ACHN (cell line): ENCODE measurements at regions not wholly inside any gene's neighbourhood (a gene's known extent, or its start where the extent isn't known, plus 50 kb on each side); places are given as distances from the start of the nearest gene placed in this dataset.

Experiments used
- DNase-seq: peaks from one replicate; pipeline ENCODE4 v3.0.0-alpha.2; 2015
- in situ Hi-C: cut with HindIII; loops from 2 replicates; pipeline ENCODE4 v1.10.0; 2017; ENCODE audit warnings: low sequenced_read_pairs, low pct_ligation_motif_present, low pct_unique_long_range_greater_than_20kb

DNA sequence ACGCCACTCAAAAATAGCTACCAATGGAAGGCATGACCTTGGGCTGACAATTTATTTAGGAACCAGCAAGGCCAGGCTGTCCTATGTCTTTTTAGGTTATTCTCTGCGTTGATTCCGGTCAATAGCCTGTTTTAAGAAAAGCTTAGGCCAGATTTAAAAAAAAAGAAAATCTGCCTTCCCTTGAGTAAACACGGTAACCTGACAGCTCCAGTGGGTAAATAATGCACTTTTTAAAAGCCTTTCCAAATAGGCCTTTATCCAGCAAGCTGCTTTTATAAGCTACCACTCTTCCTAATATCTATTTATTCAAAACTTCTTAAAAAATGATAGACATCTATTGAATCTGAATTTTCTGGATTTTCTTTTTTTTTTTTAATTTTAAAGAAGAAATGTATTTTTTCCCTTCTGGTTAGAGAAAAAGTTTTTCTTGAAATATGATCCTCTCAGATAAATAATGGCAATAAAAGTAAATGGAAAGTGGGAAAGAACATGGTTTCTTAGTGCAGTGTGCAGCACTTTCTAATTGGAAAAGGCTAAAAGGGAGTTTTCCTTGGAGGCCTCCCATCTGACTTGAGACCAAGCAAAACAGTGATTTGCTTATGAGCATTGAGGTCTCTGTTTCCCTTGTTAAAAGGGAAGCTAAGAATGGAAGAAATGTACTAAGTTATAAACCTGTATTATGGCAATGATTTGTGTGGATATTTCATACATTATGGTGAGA is 281.0 kb upstream of the RUNX1 start:
- DNase-seq, result no peak
- in situ Hi-C loops, result no loop called here

DNA sequence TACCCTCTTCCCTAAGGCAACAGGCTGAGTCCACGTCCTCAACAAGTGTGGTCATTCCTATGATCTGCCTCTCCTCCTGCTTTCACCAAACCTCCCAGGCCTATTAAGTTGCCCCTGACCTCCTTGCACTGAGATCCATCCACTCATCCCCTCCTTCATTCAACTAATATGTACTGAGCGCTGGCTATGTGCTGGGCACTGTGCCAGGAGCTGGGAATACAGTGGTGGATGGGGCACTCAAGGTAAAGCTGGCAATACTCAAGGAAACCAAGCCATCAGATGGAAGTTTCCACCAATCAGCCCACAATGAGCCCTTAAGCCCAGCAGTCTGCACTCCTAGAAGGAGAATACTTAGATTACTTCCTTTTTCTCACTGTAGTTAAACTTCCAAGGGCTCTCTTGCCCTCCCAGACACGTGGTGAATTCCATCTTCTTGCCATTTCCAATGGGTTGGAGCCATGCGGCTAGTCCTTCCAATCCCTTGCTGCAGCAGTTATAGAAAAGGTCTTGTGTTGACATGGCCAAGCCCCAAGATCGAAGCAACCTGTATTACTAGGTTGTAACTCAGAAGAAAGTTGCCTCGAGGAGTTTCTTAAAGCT is 279.9 kb upstream of the RUNX1 start:
- in situ Hi-C loops, result no loop called here
- no peak for DNase-seq

DNA sequence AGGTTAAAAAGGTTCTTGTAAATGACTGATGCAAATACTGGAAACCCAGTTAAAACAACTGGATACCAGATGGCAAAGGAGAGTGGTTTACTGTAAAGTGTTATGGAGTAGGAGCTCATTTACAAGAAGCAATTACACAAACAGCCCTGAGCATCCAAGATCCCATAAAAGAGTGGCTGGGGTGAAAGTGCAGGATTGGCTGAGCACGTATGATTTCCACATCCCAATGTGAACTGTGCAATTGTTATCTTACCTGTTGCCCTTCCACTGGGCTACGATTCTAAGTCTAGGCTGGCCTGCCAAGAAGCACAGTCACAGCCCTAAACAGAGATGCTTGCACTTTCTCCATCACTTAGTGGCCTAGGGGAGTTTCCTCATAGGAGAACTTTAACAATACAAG is 277.6 kb upstream of the RUNX1 start:
- in situ Hi-C loops, result no loop called here
- no peak for DNase-seq

DNA sequence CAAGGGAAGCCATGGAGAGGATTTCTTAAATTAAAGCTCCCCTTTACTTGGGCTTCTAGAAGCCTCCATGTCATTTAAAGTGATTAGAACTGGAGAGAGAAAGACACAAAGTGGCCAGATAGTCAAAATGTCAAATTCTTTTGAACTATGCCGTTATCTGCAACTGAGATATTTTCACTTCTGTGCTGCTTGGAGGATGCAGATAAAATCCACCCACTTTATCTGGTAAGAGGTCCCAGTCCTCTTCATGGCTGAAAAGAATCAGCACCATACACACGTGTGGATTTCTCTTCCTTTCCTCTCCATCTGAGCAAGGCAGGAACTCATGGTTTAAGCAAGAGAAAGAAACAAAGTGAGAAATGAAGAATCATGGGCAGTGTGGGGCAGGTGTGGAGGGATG is 276.9 kb upstream of the RUNX1 start:
- no peak for DNase-seq
- in situ Hi-C loops, result no loop called here

DNA sequence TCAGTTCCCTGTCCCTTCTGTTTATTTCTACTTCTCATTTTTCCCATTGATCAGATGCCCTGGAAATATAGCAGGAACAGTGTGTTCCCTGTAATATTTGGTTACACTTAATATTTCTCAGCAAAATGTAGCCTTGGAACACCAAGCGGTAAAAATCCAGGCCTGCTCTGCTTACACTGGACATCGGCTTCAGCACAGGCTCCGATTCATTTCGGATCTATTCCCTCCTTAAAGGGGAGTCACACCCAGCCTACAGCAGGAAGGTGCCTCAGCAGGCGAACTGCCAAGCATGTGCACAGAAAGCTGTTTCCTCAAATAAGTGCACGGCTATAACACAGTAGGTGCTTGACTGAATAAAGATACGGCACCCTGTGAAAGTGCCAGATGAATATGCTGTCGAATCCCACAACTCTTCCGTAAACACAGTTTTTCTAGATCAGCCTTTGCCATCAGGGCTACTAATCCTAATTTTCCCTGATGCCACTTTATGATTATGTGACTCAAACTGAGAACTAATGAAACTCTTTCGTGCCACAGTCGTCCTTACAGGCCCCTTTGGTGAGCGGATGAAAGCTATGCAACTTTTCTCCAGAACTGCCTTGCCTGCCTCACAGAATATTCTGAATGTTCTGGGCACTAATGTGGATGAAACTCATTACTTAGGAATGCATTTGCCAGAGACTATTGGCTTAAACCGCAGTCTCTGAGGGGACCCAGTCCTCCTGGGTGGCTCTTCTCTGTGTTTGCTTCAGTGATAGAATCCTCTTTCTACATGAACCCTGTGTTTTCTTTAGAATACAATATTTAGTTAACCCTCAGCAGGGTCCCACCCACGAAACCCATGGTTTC is 275.5 kb upstream of the RUNX1 start:
- in situ Hi-C loops, result no loop called here
- DNase-seq, result peak; percentile 53

DNA sequence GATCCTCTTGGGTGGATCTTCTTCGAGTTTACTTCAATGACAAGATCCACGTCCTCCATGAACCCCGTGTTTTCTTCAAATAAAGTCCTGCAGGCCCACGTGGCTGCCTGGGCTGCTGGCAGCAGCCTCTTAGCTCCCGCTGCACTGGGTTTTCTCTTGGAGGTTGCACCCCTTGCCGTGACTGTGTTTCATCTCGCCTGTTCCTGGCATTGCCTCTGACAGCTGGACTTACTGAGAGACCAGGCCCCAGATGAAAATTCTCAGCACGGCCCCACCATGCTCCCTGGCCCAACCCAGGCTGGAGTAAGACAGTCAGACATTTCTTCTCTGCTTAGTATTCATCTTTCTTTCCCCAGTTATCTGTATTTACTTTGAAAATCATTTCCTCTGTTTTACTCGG is 274.8 kb upstream of the RUNX1 start:
- in situ Hi-C loops, result no loop called here
- no peak for DNase-seq

DNA sequence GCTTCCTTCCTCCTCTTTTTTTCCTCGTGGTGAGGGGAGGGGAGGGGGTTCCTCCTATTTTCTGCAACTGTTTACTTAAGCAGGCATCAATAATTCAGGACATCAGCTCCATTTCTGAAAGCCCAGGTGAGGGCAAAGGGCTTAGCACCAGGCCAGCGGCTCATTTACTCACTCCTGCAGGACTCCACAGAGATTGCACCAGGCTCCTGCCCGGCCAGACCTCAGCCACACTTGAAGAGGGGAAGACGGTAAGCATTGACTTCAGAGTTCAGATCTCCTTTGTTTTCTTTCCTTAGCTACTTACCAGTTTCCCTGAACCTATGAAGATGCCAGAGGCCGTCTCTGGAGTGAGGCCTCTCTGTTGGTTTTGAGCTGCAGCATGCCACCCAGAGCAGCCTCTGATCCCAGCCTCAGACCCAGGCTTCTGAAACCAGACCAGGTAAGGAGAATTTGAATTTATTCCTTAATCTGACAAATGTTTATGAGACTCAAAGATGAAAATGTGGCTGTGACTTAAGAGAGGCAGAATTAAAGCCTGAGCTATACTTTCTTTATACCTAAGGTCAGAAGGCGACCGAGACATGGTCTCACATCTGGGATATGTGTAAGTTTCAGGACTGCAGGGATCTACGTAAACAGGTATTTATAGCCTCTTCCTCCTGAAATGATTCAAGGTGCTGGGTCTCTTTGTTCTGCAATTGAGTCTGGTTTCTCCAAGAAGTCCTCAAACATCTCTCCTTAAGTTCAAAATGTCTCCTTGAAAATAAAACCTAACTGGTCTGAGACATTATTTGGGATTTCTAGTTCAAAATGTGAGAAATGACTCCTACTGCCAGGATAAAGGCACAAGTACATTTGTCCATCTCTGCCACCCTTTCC is 272.5 kb upstream of the RUNX1 start:
- DNase-seq, result no peak
- in situ Hi-C loops, result no loop called here

DNA sequence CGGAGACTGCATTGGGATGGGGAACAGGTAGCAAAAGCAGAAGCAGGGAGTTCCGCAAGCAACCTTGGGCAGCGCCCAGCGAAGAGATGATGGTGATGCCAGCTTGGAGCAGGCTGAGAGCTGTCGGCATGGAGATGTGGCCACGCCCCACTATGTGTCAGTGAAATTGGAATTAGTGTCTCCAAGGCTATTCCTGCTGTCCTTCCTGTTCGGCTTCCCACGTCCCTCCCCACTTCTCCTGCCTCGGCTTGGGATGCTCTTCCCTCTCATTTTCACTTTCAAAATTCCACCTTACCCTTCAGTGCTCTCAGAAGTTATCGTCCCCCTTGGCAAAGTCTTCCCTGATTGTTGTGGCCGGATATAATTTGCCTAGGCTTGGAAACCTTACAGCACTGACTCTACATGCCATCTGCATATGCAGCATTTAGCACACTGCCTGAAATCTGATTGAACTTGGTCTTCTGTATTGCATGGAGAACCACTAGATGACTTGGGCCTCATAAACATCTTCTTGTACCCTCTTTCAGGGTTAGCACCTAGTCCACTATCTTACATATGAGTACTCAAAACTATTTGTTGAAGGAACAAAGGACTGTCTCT is 270.7 kb upstream of the RUNX1 start:
- in situ Hi-C loops, result no loop called here
- DNase-seq, result no peak

DNA sequence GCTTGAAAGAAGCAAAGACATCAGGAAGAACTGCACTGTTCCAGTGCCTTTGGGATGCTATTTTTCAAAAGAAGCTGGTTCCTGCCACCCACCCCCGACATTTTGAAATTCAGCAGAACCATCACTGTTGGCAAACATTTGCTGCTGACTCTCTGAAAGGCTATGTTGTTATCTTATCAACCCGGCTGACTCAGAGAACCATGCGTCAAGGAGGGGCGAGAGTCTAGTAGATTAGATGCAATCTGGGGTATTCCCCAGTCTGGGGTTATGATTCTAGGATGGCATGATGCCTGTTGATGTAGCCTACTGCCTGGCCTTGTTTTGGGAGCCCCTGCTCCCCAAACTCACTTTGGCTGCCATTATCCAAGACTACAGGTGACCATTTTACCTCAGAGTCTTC is 267.8 kb upstream of the RUNX1 start:
- in situ Hi-C loops, result no loop called here
- no peak for DNase-seq

DNA sequence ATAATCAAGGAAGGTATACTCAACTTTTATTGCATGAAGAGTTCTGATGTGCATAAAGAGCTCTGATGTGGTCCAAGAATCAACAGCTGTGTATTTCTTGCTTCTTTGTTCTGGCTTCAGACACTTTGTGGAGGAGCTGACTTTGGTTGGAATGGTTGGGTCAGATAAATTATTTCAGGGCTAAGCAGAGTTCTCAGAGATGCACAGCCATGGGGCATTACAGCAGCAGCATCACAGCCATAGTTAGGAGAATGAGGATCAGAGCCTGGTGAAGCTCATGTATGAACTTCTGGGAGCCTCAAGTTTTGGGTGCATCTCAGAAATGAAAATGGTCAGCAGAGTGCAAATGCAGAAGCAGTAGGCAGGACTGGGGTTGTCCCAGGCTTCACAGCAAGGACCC is 267.4 kb upstream of the RUNX1 start:
- DNase-seq, result no peak
- in situ Hi-C loops, result no loop called here

DNA sequence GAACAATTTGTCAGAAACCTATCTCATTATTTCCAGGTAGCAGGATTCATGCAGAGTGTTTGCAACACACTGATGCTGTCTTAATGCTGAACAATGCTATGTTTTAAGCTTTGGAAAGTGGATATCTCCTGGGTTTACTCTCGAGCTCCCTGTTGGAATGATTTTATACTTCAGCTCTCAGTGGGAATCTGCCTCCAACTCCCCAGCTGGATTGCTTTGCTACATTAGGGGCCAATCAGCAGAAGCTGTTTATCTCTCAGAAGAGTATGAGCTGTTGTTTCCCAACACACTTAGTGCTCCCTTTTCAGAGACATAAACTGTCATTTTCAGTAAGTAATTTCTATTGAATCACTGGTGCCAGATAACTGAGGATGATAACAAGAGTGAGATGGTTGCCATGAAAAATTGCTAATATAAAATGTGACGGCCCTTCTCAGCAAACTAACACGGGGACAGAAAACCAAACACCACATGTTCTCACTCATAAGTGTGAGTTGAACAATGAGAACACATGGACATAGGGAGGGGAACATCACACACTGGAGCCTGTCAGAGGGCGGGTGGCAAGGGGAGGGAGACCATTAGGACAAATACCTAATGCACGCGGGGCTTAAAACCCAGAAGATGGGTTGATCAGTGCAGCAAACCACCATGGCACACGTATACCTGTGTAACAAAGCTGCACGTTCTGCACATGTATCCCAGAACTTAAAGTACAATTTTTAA is 265.9 kb upstream of the RUNX1 start:
- in situ Hi-C loops, result no loop called here

DNA sequence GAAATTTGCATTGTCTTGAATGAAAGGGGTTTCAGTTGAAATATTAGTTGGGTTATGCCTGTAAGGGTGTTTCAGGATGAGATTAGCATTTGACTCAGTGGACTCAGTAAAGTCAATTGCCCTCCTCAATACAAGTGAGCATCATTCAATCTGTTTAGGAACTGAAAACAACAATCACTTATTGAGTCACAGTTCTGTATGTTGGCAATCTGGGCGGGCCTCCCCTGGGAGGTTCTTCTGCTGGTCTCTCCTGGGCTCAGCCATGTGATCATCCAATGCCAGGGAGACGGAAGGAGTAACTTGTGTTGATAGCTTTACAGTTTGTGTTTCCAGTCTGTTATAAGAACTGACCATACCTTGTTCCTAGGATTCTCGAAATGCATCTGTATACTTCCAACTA is 262.9 kb upstream of the RUNX1 start:
- DNase-seq, result no peak
- in situ Hi-C loops, result no loop called here

More for the DNA sequence above, 265.9 kb upstream of the RUNX1 start:
- no peak for DNase-seq

DNA sequence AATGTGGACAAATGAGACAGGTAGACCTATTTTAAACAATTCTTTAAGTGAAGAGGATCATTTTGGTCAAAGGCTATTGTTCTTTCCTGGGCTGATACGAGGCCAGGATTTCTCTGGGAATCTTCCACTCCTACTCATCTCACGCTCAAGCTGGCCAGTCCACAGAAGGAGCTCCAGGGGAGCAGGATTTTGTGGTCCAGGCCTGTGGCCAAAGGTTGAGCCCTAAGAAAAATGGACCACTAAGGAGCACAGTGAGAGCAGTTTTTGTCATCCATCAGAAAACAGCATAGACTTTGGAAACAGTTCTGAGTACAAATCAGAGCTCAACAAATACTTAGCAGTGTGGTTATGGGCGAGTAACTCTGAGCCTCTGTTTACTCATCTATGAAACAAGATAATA is 260.2 kb upstream of the RUNX1 start:
- in situ Hi-C loops, result no loop called here
- DNase-seq, result no peak

DNA sequence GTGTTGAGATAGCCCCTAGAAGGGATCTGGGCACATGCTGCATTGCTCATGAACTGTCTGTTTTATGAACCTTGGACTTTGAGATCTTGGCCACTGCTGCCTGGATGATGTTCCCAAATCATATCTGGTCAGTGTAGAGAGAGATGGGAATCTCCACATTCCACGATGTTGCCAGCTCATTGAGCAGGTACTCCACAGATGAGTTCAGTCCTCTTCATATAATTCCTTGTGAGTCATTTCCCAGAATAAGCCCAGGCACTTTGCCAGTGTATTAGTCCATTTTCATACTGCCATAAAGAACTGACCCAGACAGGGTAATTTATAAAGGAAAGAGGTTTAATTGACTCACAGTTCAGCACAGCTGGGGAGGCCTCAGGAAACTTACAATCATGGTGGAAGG is 254.0 kb upstream of the RUNX1 start:
- in situ Hi-C loops, result no loop called here
- DNase-seq, result peak; percentile 66

DNA sequence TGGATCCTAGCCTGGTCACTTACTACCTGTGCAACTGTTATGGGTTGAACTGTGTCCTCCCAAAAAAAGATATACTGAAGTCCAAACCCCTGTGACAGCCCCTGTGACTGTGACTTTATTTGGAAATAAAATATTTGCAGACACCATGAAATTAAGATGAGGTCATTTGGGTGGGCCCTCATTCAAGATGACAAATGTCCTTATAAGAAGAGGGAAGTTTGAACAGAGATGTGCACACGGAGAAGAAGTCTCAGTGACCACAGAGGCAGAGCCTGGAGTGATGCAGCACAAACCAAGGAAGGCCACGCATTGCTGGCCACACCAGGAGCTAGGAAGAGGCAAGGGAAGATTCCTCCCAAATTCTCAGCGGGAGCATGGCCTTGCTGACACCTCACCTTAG is 249.7 kb upstream of the RUNX1 start:
- DNase-seq, result no peak
- in situ Hi-C loops, result no loop called here

DNA sequence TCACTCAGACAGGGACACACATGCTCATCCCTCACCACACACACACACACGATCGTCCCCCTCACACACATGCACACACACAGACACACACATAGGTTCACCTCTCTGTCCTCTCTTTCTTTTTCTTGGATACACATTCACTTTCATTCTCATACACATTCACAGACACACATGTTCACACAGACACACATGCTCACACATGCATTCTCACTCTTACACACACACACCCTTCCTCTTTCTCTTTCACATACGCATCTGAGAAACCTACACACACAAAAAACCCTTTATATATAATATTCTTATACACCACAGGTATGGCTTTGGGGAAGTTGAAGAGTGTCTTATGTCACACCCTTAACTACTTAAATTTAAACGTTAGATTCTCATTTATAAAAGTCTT is 248.6 kb upstream of the RUNX1 start:
- in situ Hi-C loops, result no loop called here
- no peak for DNase-seq

DNA sequence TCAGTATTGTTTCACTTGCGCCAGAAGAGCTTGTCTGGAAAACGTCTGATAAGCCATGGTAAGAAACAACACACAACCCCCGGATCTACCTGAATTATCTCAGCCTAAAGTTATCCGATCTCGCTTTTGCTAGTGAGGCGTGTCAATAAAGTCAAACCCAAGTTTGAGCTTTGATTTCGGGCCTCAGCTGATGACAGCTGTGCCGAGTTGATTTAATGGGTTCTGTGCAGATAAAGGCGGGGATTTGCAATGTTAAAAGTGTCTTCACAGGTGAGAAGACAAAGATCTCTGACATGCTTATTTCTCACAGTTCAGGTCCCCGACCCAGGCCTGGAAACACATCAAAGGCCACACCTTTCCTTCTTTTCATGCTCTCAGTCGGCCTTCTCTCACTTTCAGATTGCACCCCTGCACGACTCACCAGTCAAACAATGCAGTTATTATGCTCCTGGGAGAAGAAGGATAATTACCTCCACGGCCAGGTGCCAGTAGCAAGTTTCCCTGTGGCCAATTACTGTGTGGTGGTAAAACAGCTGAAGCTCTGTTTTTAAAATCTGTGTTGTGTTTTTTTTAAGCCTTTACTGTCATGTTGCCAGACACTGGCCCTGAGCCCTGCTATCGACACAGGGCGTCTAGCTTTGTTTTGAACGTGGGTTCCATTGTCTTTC is 245.3 kb upstream of the RUNX1 start:
- DNase-seq, result no peak

More for the DNA sequence above, 245.3 kb upstream of the RUNX1 start:
- in situ Hi-C loops, result no loop called here
